ENCODE measurements at regions not wholly inside any gene's neighbourhood (a gene's known extent, or its start where the extent isn't known, plus 50 kb on each side); places are given as distances from the start of the nearest gene placed in this dataset.

DNA sequence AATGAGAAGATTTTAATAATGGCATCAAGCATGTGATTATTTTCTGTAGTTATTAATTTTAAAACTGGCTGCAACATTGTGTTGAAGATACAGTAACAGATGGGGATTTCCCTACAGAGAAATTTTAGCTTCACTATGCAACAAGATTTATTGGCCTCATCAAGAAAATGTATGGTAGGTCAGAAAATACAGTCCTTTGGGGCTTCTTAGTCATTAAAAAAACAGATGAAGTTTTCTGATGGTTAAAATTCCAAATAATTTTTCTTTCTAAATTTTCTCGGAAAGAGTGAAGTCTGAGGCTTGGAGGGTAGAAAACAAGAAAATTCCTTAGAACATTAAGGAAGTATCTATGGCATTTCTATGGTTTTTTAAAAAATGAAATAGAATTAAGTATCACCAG lies 1790.8 kb upstream of the PCDH20 start:
- Histone ChIP-seq H3K27me3 (replicated peaks in 1 of 2; ENCODE audit: control insufficient read depth in 2 of 2, insufficient read depth in 2 of 2, low read length in 1 of 2) (no peaks in the 10 kb centered on the region), H3K27ac (ENCODE audit: control insufficient read depth, insufficient read depth) (no peak overlapping the region), H3K79me2 (ENCODE audit: control insufficient read depth, insufficient read depth, low read length) (no peaks in the 10 kb centered on the region), H3K4me2 (ENCODE audit: control insufficient read depth, insufficient read depth) (no peak overlapping the region), H3K4me1 (ENCODE audit: control insufficient read depth, insufficient read depth, low read length) (no peaks in the 10 kb centered on the region), H4K20me1 (ENCODE audit: control insufficient read depth, insufficient read depth) (no peaks in the 10 kb centered on the region), H2AFZ (ENCODE audit: control insufficient read depth, low read depth, low read length) (no peak overlapping the region), H3K36me3 (ENCODE audit: control insufficient read depth in 2 of 2, insufficient read depth in 2 of 2, low read length in 1 of 2) (no peaks in the 10 kb centered on the region), H3K4me3 (no peak overlapping the region), H3K9ac (ENCODE audit: control insufficient read depth, insufficient read depth, low read length) (no peak overlapping the region), H3K9me3 (replicated peaks; ENCODE audit: control insufficient read depth, insufficient read depth, low read length) (no peaks in the 10 kb centered on the region)
- ChIA-PET CTCF (no interaction called here), RAD21 (ENCODE audit: unreplicated experiment) (no interaction called here), POLR2A (no interaction called here), SMC1A (ENCODE audit: uncharacterized antibody, unreplicated experiment) (no interaction called here)
- no peak for TF ChIP-seq SPI1 (IDR thresholded peaks at IDR 0.05; ENCODE audit: borderline replicate concordance, insufficient read depth, low read depth, low read length)
- no peak for TF ChIP-seq SUPT20H (IDR thresholded peaks at IDR 0.05; ENCODE audit: borderline replicate concordance, control insufficient read depth, low read depth, low read length)
- DNase-seq (ENCODE audit: low read depth, low spot score) (no peak), ATAC-seq (no peak), FAIRE-seq (no peak)
- WGBS (ENCODE audit: insufficient coverage, insufficient replicate concordance, low lambda C conversion rate, missing lambda C conversion rate) = 0% methylated on average over 1 of the region's 1 CpG
- BruUV-seq (replicated peaks) = no TSS peak
- in situ Hi-C loops (cut with MboI) = no loop called here
- intact Hi-C loops (cut with micrococcal nuclease; ENCODE audit: unreplicated experiment) = no loop called here

DNA sequence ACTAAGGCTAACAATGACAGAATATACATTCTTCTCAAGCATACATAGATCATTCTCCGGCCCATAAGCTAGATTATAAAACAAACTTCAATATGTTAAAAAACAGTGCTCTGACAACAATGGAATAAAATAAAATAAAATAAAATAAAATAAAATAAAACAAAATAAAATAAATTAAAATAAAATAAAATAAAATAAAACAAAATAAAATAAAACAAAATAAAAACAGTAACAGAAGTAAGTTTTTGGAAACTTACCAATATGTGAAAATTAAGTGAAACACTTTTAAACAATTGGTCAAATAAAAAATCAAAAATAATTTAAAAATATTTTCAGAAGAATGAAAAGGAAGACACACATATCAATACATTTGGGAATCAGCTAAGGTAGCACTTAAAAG lies 1785.8 kb upstream of the PCDH20 start:
- Histone ChIP-seq H4K20me1 (ENCODE audit: control insufficient read depth, insufficient read depth) (no peaks in the 10 kb centered on the region), H3K36me3 (ENCODE audit: control insufficient read depth in 2 of 2, insufficient read depth in 2 of 2, low read length in 1 of 2) (no peaks in the 10 kb centered on the region), H3K9ac (ENCODE audit: control insufficient read depth, insufficient read depth, low read length) (no peak overlapping the region), H3K9me3 (replicated peaks; ENCODE audit: control insufficient read depth, insufficient read depth, low read length) (no peaks in the 10 kb centered on the region), H3K4me1 (ENCODE audit: control insufficient read depth, insufficient read depth, low read length) (no peaks in the 10 kb centered on the region), H3K4me2 (ENCODE audit: control insufficient read depth, insufficient read depth) (no peak overlapping the region), H3K79me2 (ENCODE audit: control insufficient read depth, insufficient read depth, low read length) (no peaks in the 10 kb centered on the region), H3K4me3 (no peak overlapping the region), H2AFZ (ENCODE audit: control insufficient read depth, low read depth, low read length) (no peak overlapping the region), H3K27ac (ENCODE audit: control insufficient read depth, insufficient read depth) (no peak overlapping the region), H3K27me3 (replicated peaks in 1 of 2; ENCODE audit: control insufficient read depth in 2 of 2, insufficient read depth in 2 of 2, low read length in 1 of 2) (no peaks in the 10 kb centered on the region)
- intact Hi-C loops (cut with micrococcal nuclease; ENCODE audit: unreplicated experiment) = no loop called here
- POLR2A ChIA-PET = no interaction called here
- ATAC-seq = no peak
- FAIRE-seq = no peak
- DNase-seq (ENCODE audit: low read depth, low spot score) = no peak
- RAD21 ChIA-PET (ENCODE audit: unreplicated experiment) = no interaction called here
- no TSS peak for BruUV-seq (replicated peaks)
- WGBS (ENCODE audit: insufficient coverage, insufficient replicate concordance, low lambda C conversion rate, missing lambda C conversion rate) = 40% methylated on average over 1 of the region's 1 CpG
- CTCF ChIA-PET = interaction anchor here (0.6 kb wide), 1 partner anchor 24 kb away, joined by 3 read pairs; no protein-coding TSS in a partner anchor
- no peak for TF ChIP-seq ZNF217 (IDR thresholded peaks at IDR 0.05)
- no peak for TF ChIP-seq CEBPB (IDR thresholded peaks at IDR 0.05; ENCODE audit: borderline replicate concordance in 1 of 2, low read depth in 2 of 2, low read length in 2 of 2)
- TF ChIP-seq, protein P1, sequence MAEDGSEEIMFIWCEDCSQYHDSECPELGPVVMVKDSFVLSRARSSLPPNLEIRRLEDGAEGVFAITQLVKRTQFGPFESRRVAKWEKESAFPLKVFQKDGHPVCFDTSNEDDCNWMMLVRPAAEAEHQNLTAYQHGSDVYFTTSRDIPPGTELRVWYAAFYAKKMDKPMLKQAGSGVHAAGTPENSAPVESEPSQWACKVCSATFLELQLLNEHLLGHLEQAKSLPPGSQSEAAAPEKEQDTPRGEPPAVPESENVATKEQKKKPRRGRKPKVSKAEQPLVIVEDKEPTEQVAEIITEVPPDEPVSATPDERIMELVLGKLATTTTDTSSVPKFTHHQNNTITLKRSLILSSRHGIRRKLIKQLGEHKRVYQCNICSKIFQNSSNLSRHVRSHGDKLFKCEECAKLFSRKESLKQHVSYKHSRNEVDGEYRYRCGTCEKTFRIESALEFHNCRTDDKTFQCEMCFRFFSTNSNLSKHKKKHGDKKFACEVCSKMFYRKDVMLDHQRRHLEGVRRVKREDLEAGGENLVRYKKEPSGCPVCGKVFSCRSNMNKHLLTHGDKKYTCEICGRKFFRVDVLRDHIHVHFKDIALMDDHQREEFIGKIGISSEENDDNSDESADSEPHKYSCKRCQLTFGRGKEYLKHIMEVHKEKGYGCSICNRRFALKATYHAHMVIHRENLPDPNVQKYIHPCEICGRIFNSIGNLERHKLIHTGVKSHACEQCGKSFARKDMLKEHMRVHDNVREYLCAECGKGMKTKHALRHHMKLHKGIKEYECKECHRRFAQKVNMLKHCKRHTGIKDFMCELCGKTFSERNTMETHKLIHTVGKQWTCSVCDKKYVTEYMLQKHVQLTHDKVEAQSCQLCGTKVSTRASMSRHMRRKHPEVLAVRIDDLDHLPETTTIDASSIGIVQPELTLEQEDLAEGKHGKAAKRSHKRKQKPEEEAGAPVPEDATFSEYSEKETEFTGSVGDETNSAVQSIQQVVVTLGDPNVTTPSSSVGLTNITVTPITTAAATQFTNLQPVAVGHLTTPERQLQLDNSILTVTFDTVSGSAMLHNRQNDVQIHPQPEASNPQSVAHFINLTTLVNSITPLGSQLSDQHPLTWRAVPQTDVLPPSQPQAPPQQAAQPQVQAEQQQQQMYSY (CRISPR knock-in tag; IDR thresholded peaks at IDR 0.05) = no peak
- TF ChIP-seq, protein P2, sequence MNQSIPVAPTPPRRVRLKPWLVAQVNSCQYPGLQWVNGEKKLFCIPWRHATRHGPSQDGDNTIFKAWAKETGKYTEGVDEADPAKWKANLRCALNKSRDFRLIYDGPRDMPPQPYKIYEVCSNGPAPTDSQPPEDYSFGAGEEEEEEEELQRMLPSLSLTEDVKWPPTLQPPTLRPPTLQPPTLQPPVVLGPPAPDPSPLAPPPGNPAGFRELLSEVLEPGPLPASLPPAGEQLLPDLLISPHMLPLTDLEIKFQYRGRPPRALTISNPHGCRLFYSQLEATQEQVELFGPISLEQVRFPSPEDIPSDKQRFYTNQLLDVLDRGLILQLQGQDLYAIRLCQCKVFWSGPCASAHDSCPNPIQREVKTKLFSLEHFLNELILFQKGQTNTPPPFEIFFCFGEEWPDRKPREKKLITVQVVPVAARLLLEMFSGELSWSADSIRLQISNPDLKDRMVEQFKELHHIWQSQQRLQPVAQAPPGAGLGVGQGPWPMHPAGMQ (IDR thresholded peaks at IDR 0.05; ENCODE audit: borderline replicate concordance) = no peak
- TF ChIP-seq NFYA (IDR thresholded peaks at IDR 0.05; ENCODE audit: borderline replicate concordance, low read depth, low read length) = no peak
- TF ChIP-seq NFIC (IDR thresholded peaks at IDR 0.05; ENCODE audit: low read depth, low read length) = no peak
- TF ChIP-seq ATF7 (IDR thresholded peaks at IDR 0.05; ENCODE audit: low read depth) = no peak
- no peak for TF ChIP-seq BHLHE40 (IDR thresholded peaks at IDR 0.05; ENCODE audit: borderline replicate concordance in 1 of 2, low read depth in 2 of 2, low read length in 1 of 2)
- TF ChIP-seq RFX5 (IDR thresholded peaks at IDR 0.05; ENCODE audit: low read depth, low read length) = no peak
- no peak for TF ChIP-seq SMAD1 (IDR thresholded peaks at IDR 0.05; ENCODE audit: low read depth, partially characterized antibody)
- in situ Hi-C loops (cut with MboI) = no loop called here
- SMC1A ChIA-PET (ENCODE audit: uncharacterized antibody, unreplicated experiment) = no interaction called here
